ENCODE measurements at regions not wholly inside any gene's neighbourhood (a gene's known extent, or its start where the extent isn't known, plus 50 kb on each side); places are given as distances from the start of the nearest gene placed in this dataset.

DNA sequence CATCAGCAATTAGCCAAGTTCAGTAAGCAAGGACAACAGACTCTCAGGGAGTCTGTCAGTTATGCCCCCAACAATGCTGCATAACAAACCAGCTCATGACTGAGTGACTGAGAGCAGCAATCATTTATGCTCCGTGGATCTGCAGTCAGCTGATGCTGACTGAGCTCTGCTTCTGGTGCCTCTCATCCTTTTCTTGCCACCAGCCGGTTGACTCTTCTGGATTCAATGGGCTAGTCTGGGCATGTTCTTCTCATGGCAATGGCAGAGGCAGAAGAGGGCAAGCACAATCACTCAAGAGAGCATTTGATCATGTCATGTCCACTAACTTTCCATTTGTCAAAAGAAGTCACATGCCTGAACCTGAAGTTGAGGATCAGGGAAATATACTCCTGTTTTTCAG lies 157.0 kb upstream of the NTRK2 start:
- TF ChIP-seq, protein P1, sequence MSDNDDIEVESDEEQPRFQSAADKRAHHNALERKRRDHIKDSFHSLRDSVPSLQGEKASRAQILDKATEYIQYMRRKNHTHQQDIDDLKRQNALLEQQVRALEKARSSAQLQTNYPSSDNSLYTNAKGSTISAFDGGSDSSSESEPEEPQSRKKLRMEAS (IDR thresholded peaks at IDR 0.05): no peak
- TF ChIP-seq YY1 (IDR thresholded peaks at IDR 0.05; ENCODE audit: low read depth, low read length): no peak
- no peak for TF ChIP-seq CTCF (IDR thresholded peaks at IDR 0.05; ENCODE audit: control extremely low read depth in 1 of 3, insufficient read depth in 1 of 3, low read depth in 1 of 3, low read length in 3 of 3)
- TF ChIP-seq POLR2AphosphoS5 (IDR thresholded peaks at IDR 0.05; ENCODE audit: low read depth, low read length): no peak
- TF ChIP-seq POLR2A (IDR thresholded peaks at IDR 0.05; ENCODE audit: control extremely low read depth in 1 of 2, low read depth in 2 of 2, low read length in 2 of 2): no peak
- no peak for TF ChIP-seq EZH2 (IDR thresholded peaks at IDR 0.05; ENCODE audit: low read depth, low read length, severe bottlenecking)
- no peak for TF ChIP-seq ZNF274 (IDR thresholded peaks at IDR 0.05; ENCODE audit: borderline replicate concordance, extremely low read depth, low read length)
- no peak for TF ChIP-seq JUND (IDR thresholded peaks at IDR 0.05; ENCODE audit: low read length)
- TF ChIP-seq RFX5 (IDR thresholded peaks at IDR 0.05; ENCODE audit: borderline replicate concordance, low read depth, low read length): no peak
- TF ChIP-seq NRF1 (IDR thresholded peaks at IDR 0.05; ENCODE audit: low read depth, low read length): no peak
- no peak for TF ChIP-seq TAF7 (optimal IDR thresholded peaks at IDR 0.05; ENCODE audit: borderline replicate concordance, low read depth, low read length)
- TF ChIP-seq RAD21 (IDR thresholded peaks at IDR 0.05 in 1 of 2, conservative IDR thresholded peaks at IDR 0.05 in 1 of 2; ENCODE audit: low read depth in 2 of 2, low read length in 2 of 2): no peak
- TF ChIP-seq EP300 (IDR thresholded peaks at IDR 0.05; ENCODE audit: borderline replicate concordance in 1 of 2, low read depth in 2 of 2, low read length in 2 of 2): no peak
- TF ChIP-seq KDM5A (IDR thresholded peaks at IDR 0.05; ENCODE audit: low read length): no peak

Measured in H1 (cell line).